ENCODE measurements at regions not wholly inside any gene's neighbourhood (a gene's known extent, or its start where the extent isn't known, plus 50 kb on each side); places are given as distances from the start of the nearest gene placed in this dataset.

DNA sequence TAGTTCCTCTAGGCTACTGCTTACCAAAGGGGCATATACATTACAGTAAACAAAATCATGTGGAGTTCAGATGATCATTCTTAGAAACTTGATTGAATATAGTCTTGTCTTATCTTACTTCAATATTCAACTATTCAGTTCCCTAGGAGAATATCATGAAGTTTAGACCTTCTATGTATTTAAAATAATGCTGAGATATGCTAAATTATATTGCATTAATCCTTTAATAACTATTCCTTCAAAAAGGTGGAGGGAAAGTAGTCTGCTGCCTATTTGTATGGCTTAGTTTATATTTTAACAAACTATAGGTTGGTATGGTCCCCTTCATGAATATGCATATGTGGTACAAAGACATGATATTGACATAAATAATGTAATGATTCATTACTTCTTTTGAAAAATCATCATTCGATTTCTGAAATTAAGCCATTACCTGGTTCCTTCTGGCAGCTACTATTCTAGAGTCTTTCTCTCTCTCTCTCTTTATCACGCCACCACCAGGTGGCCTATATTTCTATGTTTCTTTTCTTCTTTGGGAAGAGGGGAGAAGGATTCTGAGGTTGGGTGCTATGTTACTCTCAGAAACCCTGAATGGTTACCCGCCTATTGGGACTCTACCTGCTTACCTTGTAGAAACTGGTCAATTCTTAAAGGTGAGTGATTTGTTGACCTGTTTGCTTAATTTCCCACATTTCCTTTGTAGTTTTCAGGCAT, 855.8 kb downstream of the HACE1 start:
- H3K4me1 ChIP-seq (ENCODE audit: control insufficient read depth, insufficient read depth, low read length) = no peaks in the 10 kb centered on the region
- no peak overlapping the region for H3K9ac ChIP-seq (ENCODE audit: extremely low read depth, low read length, poor library complexity, severe bottlenecking)
- H3K27ac ChIP-seq (ENCODE audit: low read depth, low read length) = no peak overlapping the region
- Mint-ChIP-seq H3K9me3 (peaks cover 3% of the 10 kb centered on the region), H3K4me1 (peaks cover 2% of the 10 kb centered on the region), H3K27ac (no peak overlapping the region), H3K4me3 (no peak overlapping the region), H3K36me3 (ENCODE audit: low read depth) (no peaks in the 10 kb centered on the region), H3K27me3 (ENCODE audit: insufficient read depth) (no peaks in the 10 kb centered on the region)
- H3K27me3 ChIP-seq (ENCODE audit: control insufficient read depth, insufficient read depth, low read length, poor library complexity, severe bottlenecking) = no peaks in the 10 kb centered on the region
- no peaks in the 10 kb centered on the region for H3K9me3 ChIP-seq (ENCODE audit: control insufficient read depth, low read length)
- TF ChIP-seq, protein P1, sequence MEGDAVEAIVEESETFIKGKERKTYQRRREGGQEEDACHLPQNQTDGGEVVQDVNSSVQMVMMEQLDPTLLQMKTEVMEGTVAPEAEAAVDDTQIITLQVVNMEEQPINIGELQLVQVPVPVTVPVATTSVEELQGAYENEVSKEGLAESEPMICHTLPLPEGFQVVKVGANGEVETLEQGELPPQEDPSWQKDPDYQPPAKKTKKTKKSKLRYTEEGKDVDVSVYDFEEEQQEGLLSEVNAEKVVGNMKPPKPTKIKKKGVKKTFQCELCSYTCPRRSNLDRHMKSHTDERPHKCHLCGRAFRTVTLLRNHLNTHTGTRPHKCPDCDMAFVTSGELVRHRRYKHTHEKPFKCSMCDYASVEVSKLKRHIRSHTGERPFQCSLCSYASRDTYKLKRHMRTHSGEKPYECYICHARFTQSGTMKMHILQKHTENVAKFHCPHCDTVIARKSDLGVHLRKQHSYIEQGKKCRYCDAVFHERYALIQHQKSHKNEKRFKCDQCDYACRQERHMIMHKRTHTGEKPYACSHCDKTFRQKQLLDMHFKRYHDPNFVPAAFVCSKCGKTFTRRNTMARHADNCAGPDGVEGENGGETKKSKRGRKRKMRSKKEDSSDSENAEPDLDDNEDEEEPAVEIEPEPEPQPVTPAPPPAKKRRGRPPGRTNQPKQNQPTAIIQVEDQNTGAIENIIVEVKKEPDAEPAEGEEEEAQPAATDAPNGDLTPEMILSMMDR (conservative IDR thresholded peaks at IDR 0.05) = peak; percentile 69
- no peaks in the 10 kb centered on the region for H3K36me3 ChIP-seq (ENCODE audit: control insufficient read depth, insufficient read depth, low read length)
- WGBS, 2 experiments (ENCODE audit: insufficient coverage in 1 of 2, insufficient read length in 1 of 2) = 89% methylated on average over 2 of the region's 3 CpGs; no CpG with 5 or more reads in 1 of the 2 experiments
- no peak overlapping the region for H3K4me3 ChIP-seq (ENCODE audit: low read length)
- DNase-seq = peak; percentile 53

DNA sequence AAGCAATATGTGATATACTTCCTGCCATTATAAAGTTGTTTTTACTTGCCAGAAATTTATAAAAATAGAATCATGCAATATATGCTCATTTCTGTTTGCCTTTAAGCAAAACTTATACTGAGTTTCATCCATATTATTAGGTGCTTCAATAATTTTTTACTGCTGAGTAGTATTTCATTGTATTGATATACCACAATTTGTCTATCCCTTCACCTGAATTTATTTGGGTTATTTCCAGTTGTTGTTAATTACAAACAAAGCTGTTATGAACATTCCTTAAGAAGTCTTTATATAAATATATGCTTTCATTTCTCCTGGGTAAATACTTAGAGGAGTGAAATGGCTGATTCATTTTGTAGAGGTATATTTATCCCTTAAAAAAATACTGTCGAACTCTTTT, 864.1 kb downstream of the HACE1 start:
- H3K9me3 Mint-ChIP-seq = peaks cover 7% of the 10 kb centered on the region
- Histone ChIP-seq H3K9me3 (ENCODE audit: control insufficient read depth, low read length) (peaks cover 7% of the 10 kb centered on the region), H3K36me3 (ENCODE audit: control insufficient read depth, insufficient read depth, low read length) (no peaks in the 10 kb centered on the region), H3K27me3 (ENCODE audit: control insufficient read depth, insufficient read depth, low read length, poor library complexity, severe bottlenecking) (no peaks in the 10 kb centered on the region), H3K4me3 (ENCODE audit: low read length) (no peak overlapping the region), H3K4me1 (ENCODE audit: control insufficient read depth, insufficient read depth, low read length) (peaks cover 6% of the 10 kb centered on the region), H3K27ac (ENCODE audit: low read depth, low read length) (no peak overlapping the region), H3K9ac (ENCODE audit: extremely low read depth, low read length, poor library complexity, severe bottlenecking) (no peak overlapping the region)
- H3K36me3 Mint-ChIP-seq (ENCODE audit: low read depth) = peaks cover 2% of the 10 kb centered on the region
- TF ChIP-seq, protein P1 (conservative IDR thresholded peaks at IDR 0.05) = no peak
- H3K4me1 Mint-ChIP-seq = peaks cover 8% of the 10 kb centered on the region
- H3K4me3 Mint-ChIP-seq = no peak overlapping the region
- H3K27me3 Mint-ChIP-seq (ENCODE audit: insufficient read depth) = no peaks in the 10 kb centered on the region
- H3K27ac Mint-ChIP-seq = no peak overlapping the region
- no CpG with 5 or more reads among the region's 1 CpG for WGBS, 2 experiments (ENCODE audit: insufficient coverage in 1 of 2, insufficient read length in 1 of 2)
- no peak for DNase-seq

DNA sequence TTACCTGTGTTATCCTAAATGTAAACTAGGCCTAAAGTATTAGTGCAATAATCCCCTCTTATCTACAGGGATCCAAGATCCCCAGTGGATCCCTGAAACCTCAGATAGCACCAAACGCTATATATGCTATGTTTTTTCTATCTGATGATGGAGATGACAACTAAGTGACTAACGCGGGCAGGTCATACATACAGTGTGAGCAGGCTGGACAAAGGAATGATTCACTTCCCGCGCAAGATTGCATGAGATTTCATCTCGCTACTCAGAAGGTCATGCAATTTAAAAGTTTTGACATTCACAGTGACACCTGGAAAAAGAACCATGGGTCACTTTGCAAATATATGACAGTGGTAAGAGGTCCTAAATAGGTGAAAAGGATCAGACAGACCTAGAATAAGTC, 875.9 kb downstream of the HACE1 start:
- 93 to 95% methylated on average over 5 to 6 of the region's 6 CpGs for WGBS, 2 experiments (ENCODE audit: insufficient coverage in 1 of 2, insufficient read length in 1 of 2)
- Histone ChIP-seq H3K4me1 (ENCODE audit: control insufficient read depth, insufficient read depth, low read length) (peaks cover 8% of the 10 kb centered on the region), H3K9ac (ENCODE audit: extremely low read depth, low read length, poor library complexity, severe bottlenecking) (no peak overlapping the region), H3K36me3 (ENCODE audit: control insufficient read depth, insufficient read depth, low read length) (no peaks in the 10 kb centered on the region), H3K9me3 (ENCODE audit: control insufficient read depth, low read length) (no peaks in the 10 kb centered on the region), H3K27me3 (ENCODE audit: control insufficient read depth, insufficient read depth, low read length, poor library complexity, severe bottlenecking) (no peaks in the 10 kb centered on the region), H3K4me3 (ENCODE audit: low read length) (no peak overlapping the region), H3K27ac (ENCODE audit: low read depth, low read length) (no peak overlapping the region)
- Mint-ChIP-seq H3K27ac (no peak overlapping the region), H3K4me3 (no peak overlapping the region), H3K4me1 (peaks cover 47% of the 10 kb centered on the region), H3K36me3 (ENCODE audit: low read depth) (peaks cover 4% of the 10 kb centered on the region), H3K27me3 (ENCODE audit: insufficient read depth) (peaks cover 3% of the 10 kb centered on the region), H3K9me3 (peaks cover 11% of the 10 kb centered on the region)
- no peak for DNase-seq
- TF ChIP-seq, protein P1 (conservative IDR thresholded peaks at IDR 0.05) = no peak
